ENCODE measurements at regions not wholly inside any gene's neighbourhood (a gene's known extent, or its start where the extent isn't known, plus 50 kb on each side); places are given as distances from the start of the nearest gene placed in this dataset.

DNA sequence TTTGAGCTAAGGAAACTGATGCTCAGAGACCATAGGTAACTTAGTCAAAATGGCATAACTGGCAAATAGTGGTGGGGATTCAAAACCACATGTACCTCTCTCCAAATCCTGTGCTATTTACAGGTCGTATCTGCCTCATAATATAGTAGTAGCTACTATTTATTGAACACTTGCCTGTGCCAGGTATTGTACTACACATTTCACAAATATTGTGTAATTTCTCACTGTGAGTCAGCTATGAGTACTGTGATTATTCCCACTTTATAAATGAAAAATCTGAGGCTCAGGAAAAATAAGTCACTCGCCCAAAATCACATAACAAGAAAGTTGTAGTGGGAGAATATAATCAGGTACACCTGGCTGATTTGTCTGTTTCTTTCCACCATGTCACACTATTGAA is 199.8 kb upstream of the FAT3 start:
- no peak for ATAC-seq
- in situ Hi-C loops (cut with HindIII; ENCODE audit: low pct_unique_long_range_greater_than_20kb, low sequenced_read_pairs), result no loop called here
- Histone ChIP-seq H3K27me3 (ENCODE audit: control insufficient read depth, insufficient read depth, low read length) (no peaks in the 10 kb centered on the region), H3K4me3 (ENCODE audit: low read depth in 2 of 2, low read length in 2 of 2) (no peak overlapping the region), H3K36me3 (ENCODE audit: control insufficient read depth, insufficient read depth, low read length) (no peaks in the 10 kb centered on the region), H3K27ac (ENCODE audit: low read length) (no peak overlapping the region), H3K9me3 (ENCODE audit: control insufficient read depth, insufficient read depth, low read depth, low read length) (peaks cover 15% of the 10 kb centered on the region; the same call in 1 of the 2 replicates), H3K4me1 (ENCODE audit: control insufficient read depth, insufficient read depth, low read length) (no peaks in the 10 kb centered on the region)
- no TSS peak for BruUV-seq (replicated peaks)
- no peak for DNase-seq (ENCODE audit: low read depth, low spot score)
- intact Hi-C loops (cut with micrococcal nuclease; ENCODE audit: unreplicated experiment), result no loop called here
- no peak for TF ChIP-seq CTCF (IDR thresholded peaks at IDR 0.05)
- no peak for TF ChIP-seq REST (IDR thresholded peaks at IDR 0.05; ENCODE audit: insufficient read depth in 1 of 2, low read depth in 2 of 2, low read length in 1 of 2)
- no peak for TF ChIP-seq SIN3A (IDR thresholded peaks at IDR 0.05; ENCODE audit: borderline replicate concordance, insufficient read depth, low read depth, low read length)
- no peak for TF ChIP-seq POLR2AphosphoS5 (IDR thresholded peaks at IDR 0.05; ENCODE audit: low read depth, low read length)
- TF ChIP-seq TCF7L2 (IDR thresholded peaks at IDR 0.05; ENCODE audit: low read depth, low read length), result no peak
- ChIA-PET POLR2A (no interaction called here), CTCF (no interaction called here)

GRCh38 chr11:92022499-92022898 is 202.1 kb upstream of the FAT3 start:
- ChIA-PET POLR2A (no interaction called here), CTCF (no interaction called here)
- no TSS peak for BruUV-seq (replicated peaks)
- TF ChIP-seq TCF7L2 (IDR thresholded peaks at IDR 0.05; ENCODE audit: low read depth, low read length), result no peak
- TF ChIP-seq POLR2AphosphoS5 (IDR thresholded peaks at IDR 0.05; ENCODE audit: low read depth, low read length), result no peak
- TF ChIP-seq REST (IDR thresholded peaks at IDR 0.05; ENCODE audit: insufficient read depth in 1 of 2, low read depth in 2 of 2, low read length in 1 of 2), result no peak
- no peak for TF ChIP-seq SIN3A (IDR thresholded peaks at IDR 0.05; ENCODE audit: borderline replicate concordance, insufficient read depth, low read depth, low read length)
- no peak for TF ChIP-seq CTCF (IDR thresholded peaks at IDR 0.05)
- Histone ChIP-seq H3K9me3 (ENCODE audit: control insufficient read depth, insufficient read depth, low read depth, low read length) (peaks cover 15% of the 10 kb centered on the region; the same call in 1 of the 2 replicates), H3K27ac (ENCODE audit: low read length) (no peak overlapping the region), H3K4me3 (ENCODE audit: low read depth in 2 of 2, low read length in 2 of 2) (no peak overlapping the region), H3K27me3 (ENCODE audit: control insufficient read depth, insufficient read depth, low read length) (no peaks in the 10 kb centered on the region), H3K4me1 (ENCODE audit: control insufficient read depth, insufficient read depth, low read length) (no peaks in the 10 kb centered on the region), H3K36me3 (ENCODE audit: control insufficient read depth, insufficient read depth, low read length) (no peaks in the 10 kb centered on the region)
- no peak for DNase-seq (ENCODE audit: low read depth, low spot score)
- intact Hi-C loops (cut with micrococcal nuclease; ENCODE audit: unreplicated experiment) (no loop called here), in situ Hi-C loops (cut with HindIII; ENCODE audit: low pct_unique_long_range_greater_than_20kb, low sequenced_read_pairs) (no loop called here)
- no peak for ATAC-seq
